SU-DHL-6 (cell line): ENCODE measurements at regions not wholly inside any gene's neighbourhood (a gene's known extent, or its start where the extent isn't known, plus 50 kb on each side); places are given as distances from the start of the nearest gene placed in this dataset.

ENCODE experiments used
- H2AFZ ChIP-seq: fragments of 200-600 bp; sonication (generic); 2 replicates; pipeline ENCODE4 v1.6.1; 2014; ENCODE audit warnings: low read depth, mild to moderate bottlenecking, moderate library complexity, mixed read lengths, antibody characterized with exemption, low read length; ENCODE audit not compliant: severe bottlenecking
- H3F3A ChIP-seq: fragments of 200-600 bp; shearing (Covaris generic); 2 replicates; pipeline ENCODE4 v1.6.0; 2016; ENCODE audit warnings: antibody characterized with exemption, mild to moderate bottlenecking; ENCODE audit not compliant: insufficient read depth
- H3K27ac ChIP-seq: fragments of 200-600 bp; sonication (generic); 2 replicates; pipeline ENCODE4 v1.5.1; 2016; ENCODE audit warnings: low read depth, mild to moderate bottlenecking, low read length, moderate library complexity, mixed read lengths
- H3K27me3 ChIP-seq: fragments of 200-600 bp; sonication (generic), shearing (Covaris generic); 2 replicates; pipeline ENCODE4 v1.6.0; 2014; ENCODE audit warnings: mild to moderate bottlenecking, low read length
- H3K36me3 ChIP-seq: fragments of 200-600 bp; sonication (generic); 2 replicates; pipeline ENCODE4 v1.6.1; 2014; ENCODE audit warnings: mild to moderate bottlenecking, low read length, mixed read lengths
- H3K4me2 ChIP-seq: fragments of 300-600, 200-600 bp; shearing (Covaris generic), sonication (generic); 2 replicates; pipeline ENCODE4 v1.6.0; 2014; ENCODE audit warnings: low read length, low read depth, mild to moderate bottlenecking; ENCODE audit not compliant: poor library complexity, severe bottlenecking
- H3K4me3 ChIP-seq: fragments of 200-600 bp; sonication (generic); 2 replicates; pipeline ENCODE4 v1.5.1; 2014; ENCODE audit warnings: antibody characterized with exemption, low read length, mild to moderate bottlenecking, mixed read lengths; ENCODE audit not compliant: insufficient read depth, poor library complexity, severe bottlenecking
- H3K79me2 ChIP-seq: fragments of 200-600 bp; sonication (generic); 2 replicates; pipeline ENCODE4 v1.6.1; 2014; ENCODE audit warnings: mild to moderate bottlenecking, low read length, moderate library complexity; ENCODE audit not compliant: insufficient read depth
- H3K9ac ChIP-seq: fragments of 200-600 bp; sonication (generic); 2 replicates; pipeline ENCODE4 v1.7.0; 2014; ENCODE audit warnings: mild to moderate bottlenecking, low read length
- H3K9me2 ChIP-seq: fragments of 200-600 bp; sonication (generic); replicated peaks from 2 replicates; pipeline ENCODE4 v1.6.1; 2014; ENCODE audit warnings: low read length; ENCODE audit not compliant: insufficient read depth
- H3K9me3 ChIP-seq: fragments of 200-600 bp; sonication (generic); 2 replicates; pipeline ENCODE4 v1.6.1; 2014; ENCODE audit warnings: low read length, mixed read lengths; ENCODE audit not compliant: insufficient read depth
- H4K20me1 ChIP-seq: fragments of 200-600 bp; sonication (generic); 2 replicates; pipeline ENCODE4 v1.6.1; 2014; ENCODE audit warnings: low read depth, mild to moderate bottlenecking, antibody characterized with exemption, low read length, moderate library complexity, mixed read lengths
- EZH2phosphoT487 ChIP-seq: fragments of 200-600 bp; sonication (generic), shearing (Covaris generic); conservative IDR thresholded peaks from 2 replicates; pipeline ENCODE4 v1.6.1; 2018; ENCODE audit warnings: mild to moderate bottlenecking, antibody characterized with exemption, low read length, moderate library complexity, mixed read lengths
- TF ChIP-seq, protein P1 (sequence below): fragments of 200-600 bp; sonication (generic); IDR thresholded peaks from one replicate; pipeline ENCODE4 v1.5.1; 2017; ENCODE audit warnings: antibody characterized with exemption, mild to moderate bottlenecking, low read length, moderate library complexity; ENCODE audit not compliant: insufficient read depth, poor library complexity, severe bottlenecking

DNA sequence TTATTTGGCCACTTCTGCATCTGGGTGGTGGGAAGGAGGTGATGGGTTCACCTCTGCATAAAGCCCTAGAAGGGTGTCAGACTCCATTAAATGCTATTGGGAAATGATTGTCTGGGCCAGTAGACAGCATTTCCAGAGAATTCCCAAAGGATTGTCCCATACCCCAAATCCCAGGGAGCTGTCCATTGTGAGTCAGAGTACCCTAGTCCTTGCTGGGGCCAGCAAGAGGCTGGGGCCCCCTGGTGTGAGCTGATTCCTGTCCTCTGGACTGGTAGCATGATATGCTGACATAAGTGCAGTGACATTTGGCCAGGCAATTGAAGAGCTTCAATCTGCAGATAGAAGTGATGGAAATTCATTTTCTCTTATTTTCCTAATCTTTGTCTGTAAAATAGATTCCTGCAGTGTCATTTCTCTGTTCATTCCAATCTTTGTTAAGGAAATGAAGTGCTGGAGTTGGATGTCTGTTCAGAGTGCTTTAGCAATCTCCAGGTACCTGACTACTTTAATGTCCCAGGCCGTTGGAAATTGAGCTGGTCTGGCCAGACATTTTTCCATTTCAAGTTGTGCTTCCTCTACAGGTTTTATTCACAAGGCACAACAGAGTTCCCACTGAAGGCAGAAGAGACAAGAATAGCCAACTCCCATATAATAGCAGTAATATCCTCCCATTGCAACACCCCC, 91.2 kb downstream of the RPLP1 start:
- Histone ChIP-seq H3K4me2 (no peak overlapping the region), H3K36me3 (no peaks in the 10 kb centered on the region), H3F3A (no peaks in the 10 kb centered on the region), H2AFZ (no peak overlapping the region), H4K20me1 (no peaks in the 10 kb centered on the region), H3K79me2 (no peaks in the 10 kb centered on the region), H3K27me3 (no peaks in the 10 kb centered on the region), H3K9me3 (no peaks in the 10 kb centered on the region), H3K9ac (no peak overlapping the region), H3K4me3 (no peak overlapping the region), H3K27ac (no peak overlapping the region), H3K9me2 (no peaks in the 10 kb centered on the region)
- TF ChIP-seq, protein P1, sequence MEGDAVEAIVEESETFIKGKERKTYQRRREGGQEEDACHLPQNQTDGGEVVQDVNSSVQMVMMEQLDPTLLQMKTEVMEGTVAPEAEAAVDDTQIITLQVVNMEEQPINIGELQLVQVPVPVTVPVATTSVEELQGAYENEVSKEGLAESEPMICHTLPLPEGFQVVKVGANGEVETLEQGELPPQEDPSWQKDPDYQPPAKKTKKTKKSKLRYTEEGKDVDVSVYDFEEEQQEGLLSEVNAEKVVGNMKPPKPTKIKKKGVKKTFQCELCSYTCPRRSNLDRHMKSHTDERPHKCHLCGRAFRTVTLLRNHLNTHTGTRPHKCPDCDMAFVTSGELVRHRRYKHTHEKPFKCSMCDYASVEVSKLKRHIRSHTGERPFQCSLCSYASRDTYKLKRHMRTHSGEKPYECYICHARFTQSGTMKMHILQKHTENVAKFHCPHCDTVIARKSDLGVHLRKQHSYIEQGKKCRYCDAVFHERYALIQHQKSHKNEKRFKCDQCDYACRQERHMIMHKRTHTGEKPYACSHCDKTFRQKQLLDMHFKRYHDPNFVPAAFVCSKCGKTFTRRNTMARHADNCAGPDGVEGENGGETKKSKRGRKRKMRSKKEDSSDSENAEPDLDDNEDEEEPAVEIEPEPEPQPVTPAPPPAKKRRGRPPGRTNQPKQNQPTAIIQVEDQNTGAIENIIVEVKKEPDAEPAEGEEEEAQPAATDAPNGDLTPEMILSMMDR: no peak
- TF ChIP-seq EZH2phosphoT487: no peak

DNA sequence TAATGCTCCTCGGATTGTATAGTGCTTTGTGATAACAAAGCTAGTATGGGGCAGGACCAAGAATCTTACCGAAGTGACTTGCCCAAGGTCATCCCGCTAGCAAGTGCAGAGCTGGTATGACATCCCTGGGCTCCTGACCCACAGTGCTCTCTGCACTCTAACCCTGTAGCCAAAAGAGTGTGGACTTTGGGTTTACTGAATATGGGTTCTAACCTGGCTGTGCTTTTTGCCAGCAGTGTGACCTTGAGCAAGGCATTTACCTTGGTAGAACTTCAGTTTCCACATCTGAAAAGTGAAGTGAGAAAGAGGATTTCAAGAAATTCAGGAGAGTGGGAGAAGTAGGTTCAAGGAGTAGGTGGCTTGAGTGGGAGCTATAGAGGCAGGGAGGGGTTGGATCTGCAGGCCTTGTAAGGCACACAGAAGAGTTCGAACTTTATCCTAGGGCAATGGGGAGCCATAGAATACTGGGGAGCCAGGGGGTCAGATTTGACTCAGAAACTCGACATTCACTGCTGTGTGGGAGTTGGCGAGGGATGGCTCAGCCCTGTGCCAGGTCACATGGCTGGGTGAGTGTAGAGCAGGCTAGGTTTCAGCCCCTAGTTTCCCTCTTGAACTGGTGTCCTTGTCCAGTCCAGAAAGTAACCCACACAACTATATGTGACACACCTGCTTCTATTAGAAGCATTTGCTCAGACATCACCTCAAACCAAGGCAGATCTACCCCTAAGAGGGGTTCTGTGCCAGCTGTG, 91.9 kb downstream of the RPLP1 start:
- no peak overlapping the region for H3K4me3 ChIP-seq
- H3K9ac ChIP-seq: no peak overlapping the region
- H3K36me3 ChIP-seq: no peaks in the 10 kb centered on the region
- H3K79me2 ChIP-seq: no peaks in the 10 kb centered on the region
- no peaks in the 10 kb centered on the region for H3K27me3 ChIP-seq
- no peak overlapping the region for H3K4me2 ChIP-seq
- no peaks in the 10 kb centered on the region for H3K9me3 ChIP-seq
- TF ChIP-seq, protein P1: no peak
- TF ChIP-seq EZH2phosphoT487: no peak
- H2AFZ ChIP-seq: no peak overlapping the region
- H3F3A ChIP-seq: no peaks in the 10 kb centered on the region
- H3K9me2 ChIP-seq: no peaks in the 10 kb centered on the region
- no peak overlapping the region for H3K27ac ChIP-seq
- H4K20me1 ChIP-seq: no peaks in the 10 kb centered on the region

DNA sequence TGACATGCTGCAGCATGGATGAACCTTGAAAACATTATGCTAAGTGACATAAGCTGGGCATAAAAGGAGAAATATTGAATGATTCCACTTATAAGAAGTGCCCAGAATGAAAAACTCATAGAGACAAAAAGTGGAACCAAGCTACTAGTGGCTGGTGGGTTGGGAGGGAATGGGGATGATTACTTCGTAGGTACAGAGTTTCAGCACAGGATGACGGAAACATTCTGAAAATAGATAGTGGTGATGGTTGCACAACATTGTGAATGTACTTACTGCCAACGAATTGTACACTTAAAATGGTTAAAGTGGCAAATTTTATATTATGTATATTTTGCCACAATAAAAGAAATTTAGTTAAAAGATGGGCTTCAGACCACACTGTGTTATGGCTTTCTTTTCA, 93.6 kb downstream of the RPLP1 start:
- Histone ChIP-seq H3K27ac (no peak overlapping the region), H3K4me3 (no peak overlapping the region), H2AFZ (no peak overlapping the region), H3F3A (no peaks in the 10 kb centered on the region), H3K9me2 (no peaks in the 10 kb centered on the region), H4K20me1 (no peaks in the 10 kb centered on the region), H3K9me3 (no peaks in the 10 kb centered on the region), H3K27me3 (no peaks in the 10 kb centered on the region), H3K79me2 (no peaks in the 10 kb centered on the region), H3K36me3 (no peaks in the 10 kb centered on the region), H3K9ac (no peak overlapping the region), H3K4me2 (no peak overlapping the region)
- no peak for TF ChIP-seq EZH2phosphoT487
- TF ChIP-seq, protein P1: no peak
